SIG-M5 treated with dmso at 0.1 percent for 504 hours (cell line): ENCODE measurements at regions not wholly inside any gene's neighbourhood (a gene's known extent, or its start where the extent isn't known, plus 50 kb on each side); places are given as distances from the start of the nearest gene placed in this dataset.

Source experiments
- DNase-seq: peaks from one replicate; lab custom pipeline; 2025; ENCODE audit not compliant: unreplicated experiment; lab: John Stamatoyannopoulos, UW

DNA sequence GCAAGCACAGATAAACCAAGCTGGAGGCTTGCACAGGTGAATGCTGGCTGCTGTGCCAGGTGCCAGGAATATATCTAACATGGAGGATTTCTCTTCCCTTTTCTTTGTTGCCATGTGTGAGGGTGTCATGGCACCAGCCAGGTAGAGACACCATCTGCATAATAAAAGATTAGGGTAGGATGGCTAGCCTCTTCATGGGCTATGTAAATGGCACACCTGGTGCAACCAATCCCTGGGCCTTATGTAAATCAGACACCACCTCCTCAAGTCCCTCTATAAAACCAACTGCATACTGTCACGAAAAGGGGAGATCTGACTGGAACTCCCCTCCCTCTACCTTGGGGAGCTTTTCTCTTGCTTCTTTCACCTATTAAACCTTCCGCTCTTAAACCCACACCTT is 322.5 kb upstream of the POM121L12 start:
- no peak for DNase-seq

DNA sequence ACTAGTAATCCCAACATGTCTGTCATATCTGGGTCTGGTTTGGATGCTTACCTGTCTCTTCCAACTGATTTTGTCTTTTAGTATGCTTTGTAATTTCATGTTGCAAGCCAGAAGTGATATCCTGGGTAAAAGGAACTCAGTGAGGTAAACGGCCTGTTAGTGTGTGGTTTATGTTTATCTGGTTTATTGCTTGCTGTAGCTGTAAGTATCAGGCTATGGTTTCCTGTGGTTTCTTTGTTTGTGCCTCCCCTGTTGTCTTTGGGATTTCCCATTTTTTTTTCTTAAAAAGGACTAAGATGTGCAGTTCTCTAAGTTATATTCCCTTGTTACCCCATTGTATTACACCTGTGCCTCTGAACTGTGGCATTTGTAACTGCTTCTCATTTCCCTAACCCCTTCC is 323.5 kb upstream of the POM121L12 start:
- DNase-seq, result no peak

DNA sequence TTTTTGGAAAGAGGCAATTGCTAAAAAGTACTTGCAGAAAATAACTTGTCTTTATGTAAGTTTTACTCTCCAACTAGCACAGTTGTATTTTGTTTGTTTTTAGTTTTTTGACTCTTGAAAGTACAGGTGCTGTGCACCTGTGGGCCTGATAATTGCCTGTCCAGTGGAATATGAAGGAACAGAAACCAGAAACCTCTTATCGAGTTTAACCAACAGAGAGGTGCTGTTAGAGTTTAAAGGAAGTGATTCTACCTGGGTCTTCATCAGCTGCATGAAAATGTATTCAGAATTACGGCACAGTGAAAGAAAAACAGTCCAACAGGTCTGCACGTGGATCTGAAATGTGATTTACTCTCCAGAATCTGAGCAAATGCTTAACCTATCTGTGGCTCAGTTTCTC is 326.6 kb upstream of the POM121L12 start:
- no peak for DNase-seq

DNA sequence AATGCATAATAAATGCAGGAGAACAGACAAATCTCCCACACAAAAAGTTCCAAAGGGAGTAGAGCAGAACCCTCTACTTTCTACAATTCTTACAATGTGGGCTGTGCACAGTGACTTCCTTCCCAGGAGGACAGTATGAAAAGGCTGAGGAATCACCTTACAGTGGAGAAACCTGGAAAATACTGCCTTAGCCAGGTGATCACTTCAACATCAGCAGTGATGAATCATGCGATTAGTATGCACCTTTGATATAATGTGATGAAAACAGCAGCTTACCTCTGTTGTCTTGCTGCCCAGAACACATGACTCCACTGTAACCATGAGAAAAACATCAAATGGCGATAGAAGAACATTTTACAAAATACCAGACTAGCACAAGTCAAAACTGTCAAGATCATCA is 329.7 kb upstream of the POM121L12 start:
- no peak for DNase-seq

GRCh38 chr7:52700349-52700748 is 335.1 kb upstream of the POM121L12 start:
- DNase-seq, result no peak

DNA sequence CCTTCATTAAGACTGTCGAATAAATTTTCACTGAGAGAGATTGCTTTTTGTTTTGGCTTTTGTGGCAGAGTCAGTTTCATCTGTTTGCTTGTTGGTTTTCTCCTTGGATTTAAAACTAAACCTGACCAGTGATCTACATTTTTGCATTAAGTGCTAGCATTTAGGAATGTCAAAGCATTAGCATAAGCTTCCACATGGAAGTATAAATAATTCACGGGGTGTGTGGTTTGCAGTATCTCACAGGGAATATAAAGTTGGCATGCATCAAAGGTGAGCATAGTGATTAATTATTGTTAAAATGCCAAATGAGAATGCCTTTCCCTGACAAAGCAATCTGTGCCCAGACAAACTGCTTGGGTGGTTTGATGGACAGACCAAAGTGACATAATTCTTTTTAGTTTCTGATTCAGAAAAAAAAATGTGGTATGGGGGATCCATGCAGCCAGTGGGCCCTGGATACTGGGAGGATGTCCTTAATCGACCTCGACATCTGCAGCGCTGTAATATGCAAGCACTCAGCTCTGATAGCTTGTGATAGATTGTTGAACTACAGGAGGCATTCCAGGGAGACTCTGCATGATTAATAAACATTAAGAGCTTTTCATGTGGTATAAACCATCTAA is 339.3 kb upstream of the POM121L12 start:
- DNase-seq, result no peak

DNA sequence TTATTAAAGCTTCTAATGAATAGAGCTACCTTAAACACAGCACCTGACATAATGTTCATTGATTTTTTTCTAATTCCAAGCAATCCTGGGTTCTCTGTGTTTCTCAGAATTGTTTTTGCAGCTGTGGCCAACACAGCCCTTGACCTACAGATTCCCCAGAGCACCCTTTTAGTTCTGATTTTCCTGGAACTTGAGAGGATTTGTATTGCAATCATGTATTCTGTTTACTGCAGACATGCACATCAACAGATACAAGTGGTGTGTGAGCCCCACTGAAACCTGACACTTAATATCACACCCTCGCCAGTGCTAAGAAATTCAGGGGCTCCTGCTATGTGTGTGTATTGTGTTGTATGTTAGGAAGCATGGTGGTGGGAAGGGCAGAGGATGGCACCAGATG is 344.2 kb upstream of the POM121L12 start:
- no peak for DNase-seq

DNA sequence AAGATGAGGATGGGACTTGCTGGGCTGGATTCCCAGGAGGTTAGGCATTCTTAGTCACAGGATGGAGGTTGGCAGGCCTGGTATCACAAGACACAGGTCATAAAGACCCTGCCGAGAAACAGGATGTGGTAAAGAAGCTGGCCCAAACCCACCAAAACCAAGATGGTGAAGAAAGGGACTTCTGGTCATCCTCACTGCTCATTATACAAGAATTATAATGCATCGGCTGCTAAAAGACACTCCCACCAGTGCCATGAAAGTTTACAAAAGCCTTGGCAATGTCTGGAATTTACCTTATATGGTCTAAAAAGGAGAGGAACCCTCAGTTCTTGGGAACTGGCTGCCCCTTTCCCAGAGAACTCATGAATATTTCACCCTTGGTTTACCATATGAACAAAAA is 345.5 kb upstream of the POM121L12 start:
- no peak for DNase-seq

DNA sequence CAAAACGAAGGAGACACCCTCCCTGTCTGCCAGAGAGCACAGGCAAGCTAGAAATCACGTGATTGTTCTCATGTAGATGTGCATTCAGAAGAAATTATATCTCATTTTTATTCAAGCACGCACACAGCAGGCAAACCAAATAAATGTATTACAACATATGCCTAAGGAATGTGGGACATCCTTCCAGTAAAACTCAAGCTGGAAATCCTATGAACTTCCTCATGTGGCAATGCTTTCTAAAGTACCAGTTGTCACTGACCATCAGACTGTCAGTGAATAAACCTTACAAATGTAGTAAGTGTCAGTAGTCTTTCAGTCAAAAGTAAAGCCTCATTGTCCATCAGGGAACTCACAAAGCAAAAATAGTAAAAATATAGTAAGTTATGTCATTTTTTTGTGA is 350.1 kb upstream of the POM121L12 start:
- DNase-seq, result no peak

DNA sequence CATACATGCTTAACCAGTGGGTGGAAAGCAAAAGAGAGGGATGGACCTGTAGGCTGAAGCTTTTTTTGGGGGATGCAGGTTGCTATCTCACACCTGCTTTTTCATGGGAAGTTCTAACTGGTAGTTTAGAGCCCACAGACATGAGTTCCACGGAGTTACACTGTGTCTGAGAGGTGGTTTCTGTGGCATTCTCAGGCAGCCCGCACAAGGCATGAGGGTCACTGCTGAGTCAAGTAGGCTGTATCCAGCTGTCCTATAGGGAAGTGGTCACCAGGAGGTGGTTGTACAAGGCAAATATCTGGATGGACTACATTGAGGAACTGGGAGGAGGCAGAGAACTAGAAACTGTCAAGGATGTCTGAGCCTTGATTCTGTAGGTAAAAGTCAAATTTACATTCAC is 351.0 kb upstream of the POM121L12 start:
- no peak for DNase-seq

DNA sequence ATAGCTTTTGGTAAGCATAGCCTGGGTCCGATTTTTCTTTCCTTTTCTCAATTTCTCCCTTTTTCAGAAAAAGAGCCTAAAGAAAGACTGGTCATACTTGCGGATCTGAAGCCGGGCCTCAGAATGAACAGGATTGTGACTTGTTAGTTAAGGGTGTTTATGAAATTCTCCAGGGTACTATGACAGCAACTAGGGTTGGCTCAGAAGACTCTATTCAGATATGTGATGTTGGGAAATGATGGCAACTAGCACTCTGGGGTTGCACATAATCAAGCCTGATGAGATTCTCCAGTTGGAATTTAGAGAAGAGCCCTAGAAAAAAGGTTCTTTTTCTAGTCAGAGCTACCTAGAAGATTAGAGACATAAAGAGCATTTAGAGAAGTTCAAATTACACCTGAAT is 352.4 kb upstream of the POM121L12 start:
- DNase-seq, result no peak

DNA sequence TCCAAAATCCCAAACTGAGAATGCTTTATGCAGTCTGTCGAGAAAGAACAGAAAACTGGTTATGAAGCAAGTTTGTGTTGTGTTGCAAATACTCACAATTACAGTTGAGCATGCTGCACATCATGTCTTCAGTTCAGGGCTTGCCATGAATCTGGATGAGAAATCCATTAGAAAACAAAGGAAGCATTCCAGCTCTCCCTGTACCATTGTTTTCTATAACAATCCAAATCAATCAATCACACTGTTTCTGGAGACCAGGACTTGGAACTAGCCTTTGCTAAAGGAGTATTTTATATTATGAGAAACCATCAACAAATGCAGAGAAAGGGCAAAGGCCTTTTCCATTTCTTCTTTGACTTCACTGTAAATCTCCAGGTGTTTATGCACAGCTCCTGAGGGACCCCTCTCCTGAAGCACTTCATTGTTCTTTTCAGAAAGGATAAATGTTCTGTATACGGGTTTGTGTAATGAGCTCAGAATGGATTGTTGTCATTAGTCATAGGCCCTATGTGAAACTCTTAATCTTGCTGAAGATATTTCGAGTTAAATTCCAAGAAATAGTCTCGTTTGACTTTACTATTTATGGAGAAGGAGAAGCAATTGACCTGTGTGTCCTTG is 364.7 kb upstream of the POM121L12 start:
- DNase-seq, result no peak

DNA sequence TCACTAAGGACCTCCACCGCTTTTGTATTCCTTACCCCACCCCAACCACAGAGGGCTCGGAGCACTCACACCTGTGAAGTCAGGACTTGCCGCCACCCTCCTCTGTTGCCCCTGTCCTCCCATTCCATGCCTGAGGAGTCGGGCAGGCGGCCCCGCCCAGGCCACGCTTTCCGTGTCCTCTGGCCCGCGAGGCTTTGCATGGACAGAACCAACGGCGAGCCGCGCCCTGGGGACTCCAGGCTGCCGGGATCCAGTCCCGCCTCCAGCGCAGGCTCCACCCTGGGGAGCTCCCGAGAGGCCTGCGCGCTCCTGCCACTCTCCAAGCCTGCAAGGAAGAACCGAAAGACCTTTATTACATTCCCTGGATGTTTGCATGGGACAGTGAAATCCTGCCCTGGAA is 366.4 kb upstream of the POM121L12 start:
- no peak for DNase-seq

GRCh38 chr7:52668435-52668834 is 367.0 kb upstream of the POM121L12 start:
- no peak for DNase-seq

GRCh38 chr7:52659178-52659577 is 376.3 kb upstream of the POM121L12 start:
- DNase-seq, result no peak

DNA sequence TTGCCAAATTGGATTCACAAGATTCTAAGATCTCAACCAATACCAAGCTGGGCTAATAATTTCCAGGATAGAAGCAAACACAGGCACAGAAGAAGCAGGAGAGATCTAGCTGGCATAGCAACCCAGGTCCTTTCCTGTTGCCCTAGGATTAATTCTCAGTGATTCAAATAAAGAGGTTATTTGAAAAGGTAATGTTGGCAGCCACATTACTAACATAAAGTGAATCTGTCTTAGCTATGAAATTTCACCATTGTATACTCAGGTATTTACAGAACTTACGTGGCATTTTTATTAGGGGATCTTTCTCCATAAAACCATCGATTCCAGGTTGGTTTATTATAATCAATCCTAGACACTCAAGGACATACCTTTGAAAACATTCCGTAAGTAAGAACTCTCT is 379.3 kb upstream of the POM121L12 start:
- no peak for DNase-seq

DNA sequence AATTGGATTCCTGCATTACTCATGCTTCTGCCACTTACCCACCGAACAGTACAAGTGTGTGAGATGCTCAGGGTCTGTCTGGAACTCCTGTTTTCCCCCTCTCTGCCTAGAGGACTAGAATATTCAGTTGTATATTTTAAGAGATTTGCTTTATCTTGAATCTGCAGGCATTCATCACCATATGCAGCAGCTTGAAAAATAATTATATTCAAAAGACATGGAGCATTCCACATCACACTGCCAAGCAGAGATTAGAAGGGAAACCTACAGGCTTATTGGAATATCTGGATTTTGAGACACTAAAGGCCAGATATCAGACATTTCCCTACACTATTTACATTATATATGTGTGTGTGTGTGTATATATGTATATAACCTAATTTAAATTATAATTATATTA is 382.8 kb upstream of the POM121L12 start:
- no peak for DNase-seq

DNA sequence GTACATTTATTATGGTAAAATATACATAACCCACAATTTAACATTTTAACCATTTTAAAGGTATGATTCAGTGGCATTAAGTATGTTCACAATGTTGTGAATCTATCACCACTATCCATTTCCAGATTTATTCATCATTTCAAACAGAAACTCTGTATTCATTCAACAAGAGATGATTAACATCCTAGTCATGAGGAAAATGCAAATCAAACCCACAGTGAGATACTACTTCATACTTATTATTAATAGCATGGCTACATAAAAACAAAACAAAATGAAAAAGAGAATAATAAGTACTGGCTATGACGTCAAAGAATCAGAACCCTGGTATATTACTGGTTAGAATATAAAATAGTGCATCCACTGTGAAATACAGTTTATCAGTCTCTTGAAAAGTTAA is 386.6 kb upstream of the POM121L12 start:
- DNase-seq, result no peak

DNA sequence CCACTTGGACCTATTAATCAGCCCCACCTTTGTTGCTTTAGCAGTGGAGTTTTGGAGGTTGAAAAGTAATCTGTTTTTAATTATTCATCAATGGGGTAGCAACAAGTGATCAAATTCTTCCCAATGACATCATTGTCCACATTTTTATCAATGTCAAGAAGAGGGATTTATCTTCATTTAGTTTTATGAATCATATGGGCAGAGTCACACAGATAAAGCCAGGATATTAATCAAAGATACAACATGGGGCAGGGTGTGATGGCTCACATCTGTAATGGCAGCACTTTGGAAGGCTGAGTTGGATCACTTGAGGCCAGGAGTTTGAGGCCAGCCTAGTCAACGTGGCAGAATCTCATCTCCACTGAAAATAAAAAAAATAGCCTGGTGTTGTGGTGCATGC is 388.4 kb upstream of the POM121L12 start:
- DNase-seq, result no peak

GRCh38 chr7:52639981-52640380 is 395.5 kb upstream of the POM121L12 start:
- no peak for DNase-seq

DNA sequence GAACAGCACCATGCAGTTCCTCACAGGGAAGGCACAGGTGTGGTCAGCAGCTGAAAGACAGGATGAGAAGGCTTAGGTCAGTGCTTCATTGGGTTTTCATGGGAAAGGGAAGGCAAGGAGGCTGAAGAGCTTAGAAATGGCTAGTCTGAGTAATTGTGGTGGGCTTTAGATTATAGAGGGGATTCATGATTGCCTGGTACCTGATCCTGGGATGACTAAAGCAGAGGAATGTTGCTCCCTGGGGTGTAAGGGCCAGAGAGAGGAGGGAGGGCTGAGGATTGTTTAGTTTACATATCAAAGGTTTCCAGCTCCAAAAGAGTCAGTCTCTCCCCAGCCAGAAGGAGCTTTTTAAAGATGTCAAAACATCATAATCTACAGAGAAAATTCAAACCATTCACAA is 396.3 kb upstream of the POM121L12 start:
- DNase-seq, result no peak

DNA sequence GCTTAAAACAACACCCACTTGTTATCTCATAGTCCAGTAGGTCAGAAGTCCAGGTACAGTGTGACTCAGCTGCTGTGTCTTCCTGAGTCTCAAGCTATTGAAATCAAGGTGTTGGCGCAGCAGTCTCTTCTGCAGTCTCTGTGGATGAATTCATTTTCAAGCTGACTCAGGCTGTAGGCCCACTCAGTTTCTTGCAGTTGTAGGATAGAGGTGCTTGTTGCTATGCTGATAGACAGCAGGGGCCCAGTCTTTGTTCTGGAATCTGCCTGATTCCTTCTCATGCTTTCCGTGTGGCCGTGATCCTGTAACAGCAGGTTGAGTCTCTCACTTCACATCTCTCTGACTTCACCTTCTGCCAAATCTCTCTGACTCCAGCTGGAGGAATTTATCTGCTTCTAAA is 400.4 kb upstream of the POM121L12 start:
- no peak for DNase-seq

- no peak for DNase-seq
Observed at GRCh38 chr7:52620849-52621248, 414.6 kb upstream of the POM121L12 start.
